ENCODE measurements at regions not wholly inside any gene's neighbourhood (a gene's known extent, or its start where the extent isn't known, plus 50 kb on each side); places are given as distances from the start of the nearest gene placed in this dataset.

- no peak overlapping the region for H3K27ac ChIP-seq
- no peaks in the 10 kb centered on the region for H3K36me3 ChIP-seq
- TF ChIP-seq POLR2AphosphoS5 (IDR thresholded peaks at IDR 0.05) = no peak
- TF ChIP-seq POLR2A (IDR thresholded peaks at IDR 0.05) = no peak
- TF ChIP-seq CTCF (IDR thresholded peaks at IDR 0.05) = no peak
- TF ChIP-seq EP300 (IDR thresholded peaks at IDR 0.05) = no peak
- H3K4me1 ChIP-seq = peaks cover 0 to 5% (median 0%) of the 10 kb centered on the region in 3 donors
- no peaks in the 10 kb centered on the region for H3K27me3 ChIP-seq
- no peaks in the 10 kb centered on the region for H3K9me3 ChIP-seq
- ATAC-seq = no peak
- 44 to 57% methylated on average over 1 to 6 of the region's 6 CpGs for WGBS, 2 donors (ENCODE audit: low coverage in 1 of 2)
- no peak overlapping the region for H3K4me3 ChIP-seq
Measured at GRCh38 chr5:52709167-52709925, 78.4 kb upstream of the ITGA1 start.

- H3K36me3 ChIP-seq = no peaks in the 10 kb centered on the region
- no peak overlapping the region for H3K27ac ChIP-seq
- no peak overlapping the region for H3K4me3 ChIP-seq
- H3K4me1 ChIP-seq = peaks cover 0 to 5% (median 0%) of the 10 kb centered on the region in 3 donors
- TF ChIP-seq POLR2A (IDR thresholded peaks at IDR 0.05) = no peak
- ATAC-seq = no peak
- WGBS, 2 donors (ENCODE audit: low coverage in 1 of 2) = 63 to 70% methylated on average over 2 of the region's 2 CpGs
- no peaks in the 10 kb centered on the region for H3K27me3 ChIP-seq
- no peaks in the 10 kb centered on the region for H3K9me3 ChIP-seq
Measured at GRCh38 chr5:52710310-52710971, 77.3 kb upstream of the ITGA1 start.

- no peak overlapping the region for H3K27ac ChIP-seq
Measured at GRCh38 chr5:52710972-52711596, 76.6 kb upstream of the ITGA1 start.

GRCh38 chr5:52712354-52712753, 75.4 kb upstream of the ITGA1 start:
- TF ChIP-seq CTCF (IDR thresholded peaks at IDR 0.05) (no peak), POLR2A (IDR thresholded peaks at IDR 0.05) (no peak), EP300 (IDR thresholded peaks at IDR 0.05) (no peak), POLR2AphosphoS5 (IDR thresholded peaks at IDR 0.05) (no peak)
- no peaks in the 10 kb centered on the region for H3K9me3 ChIP-seq
- ATAC-seq = no peak
- H3K36me3 ChIP-seq = no peaks in the 10 kb centered on the region
- WGBS, 2 donors (ENCODE audit: low coverage in 1 of 2) = 84 to 89% methylated on average over 2 of the region's 2 CpGs
- no peak overlapping the region for H3K27ac ChIP-seq
- no peak overlapping the region for H3K4me3 ChIP-seq
- no peaks in the 10 kb centered on the region for H3K27me3 ChIP-seq
- H3K4me1 ChIP-seq = peaks cover 0 to 5% (median 0%) of the 10 kb centered on the region in 3 donors

More at GRCh38 chr5:52710972-52711596, 76.6 kb upstream of the ITGA1 start:
- Histone ChIP-seq H3K27me3 (no peaks in the 10 kb centered on the region), H3K36me3 (no peaks in the 10 kb centered on the region), H3K4me1 (peaks cover 0 to 5% (median 0%) of the 10 kb centered on the region in 3 donors), H3K9me3 (no peaks in the 10 kb centered on the region), H3K4me3 (no peak overlapping the region)
- WGBS, 2 donors (ENCODE audit: low coverage in 1 of 2) = 58 to 60% methylated on average over 2 of the region's 2 CpGs
- no peak for ATAC-seq
- TF ChIP-seq POLR2A (IDR thresholded peaks at IDR 0.05) = no peak
- no peak for TF ChIP-seq CTCF (IDR thresholded peaks at IDR 0.05)
- TF ChIP-seq POLR2AphosphoS5 (IDR thresholded peaks at IDR 0.05) = no peak
- TF ChIP-seq EP300 (IDR thresholded peaks at IDR 0.05) = no peak

- no peaks in the 10 kb centered on the region for H3K27me3 ChIP-seq
- H3K36me3 ChIP-seq = no peaks in the 10 kb centered on the region
- 29 to 33% methylated on average over 5 to 6 of the region's 6 CpGs for WGBS, 2 donors (ENCODE audit: low coverage in 1 of 2)
- H3K9me3 ChIP-seq = no peaks in the 10 kb centered on the region
- no peak for ATAC-seq
- no peak overlapping the region for H3K4me3 ChIP-seq
- peak overlapping the region; percentile 57 to 78 (median 68) for H3K27ac ChIP-seq
- no peak for TF ChIP-seq EP300 (IDR thresholded peaks at IDR 0.05)
- no peak for TF ChIP-seq POLR2A (IDR thresholded peaks at IDR 0.05)
- no peak for TF ChIP-seq CTCF (IDR thresholded peaks at IDR 0.05)
- no peak for TF ChIP-seq POLR2AphosphoS5 (IDR thresholded peaks at IDR 0.05)
- peaks cover 11 to 42% (median 16%) of the 10 kb centered on the region in 3 donors for H3K4me1 ChIP-seq
Measured at GRCh38 chr5:52725065-52725746, 62.5 kb upstream of the ITGA1 start.
